Inflammatory macrophage treated with lipopolysaccharide for 4 hours (primary cell): ENCODE measurements at regions not wholly inside any gene's neighbourhood (a gene's known extent, or its start where the extent isn't known, plus 50 kb on each side); places are given as distances from the start of the nearest gene placed in this dataset.

Experiments used
- DNase-seq: peaks from one replicate; pipeline ENCODE4 v3.0.0-alpha.2; 2020

- no peak for DNase-seq
Observed at GRCh38 chr14:66078006-66078405, 408.2 kb upstream of the CCDC196 start.

DNA sequence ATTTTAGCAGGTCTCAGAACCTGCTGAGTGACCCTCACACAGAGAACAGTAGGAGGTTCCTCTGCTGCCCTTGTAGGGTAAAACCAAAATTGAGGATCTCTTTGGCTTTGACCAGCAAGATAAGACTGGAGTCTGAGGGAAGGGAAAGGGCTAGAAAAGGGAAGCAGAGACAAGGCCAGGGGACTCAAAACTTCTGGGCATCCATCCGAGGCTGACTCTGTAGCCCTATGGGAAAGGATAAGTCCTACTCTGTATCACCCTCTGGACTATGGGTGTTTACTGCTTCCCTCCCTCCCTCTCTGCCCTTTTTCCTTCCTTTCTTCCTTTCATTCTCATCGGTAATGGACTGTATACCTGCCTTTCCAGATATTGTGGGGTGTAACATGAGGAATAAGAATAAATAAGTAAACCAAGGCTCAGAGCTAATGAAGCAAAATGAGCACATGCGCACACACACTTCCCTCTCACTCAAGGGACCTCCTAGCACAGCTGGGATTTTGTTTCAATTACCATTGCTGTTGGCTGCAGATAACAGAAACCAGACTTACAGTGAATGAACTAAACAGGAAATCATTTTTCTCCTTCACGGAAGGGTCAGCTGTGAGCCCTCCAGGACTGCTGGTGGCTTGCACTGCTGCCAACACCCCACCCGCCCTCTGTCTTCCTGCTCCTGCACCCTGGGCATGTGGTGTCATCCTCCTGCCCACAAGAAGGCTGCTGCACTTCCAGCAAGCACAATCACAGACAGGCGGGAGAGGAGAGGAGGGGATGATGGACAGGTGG, 404.4 kb upstream of the CCDC196 start:
- no peak for DNase-seq

GRCh38 chr14:66085224-66085623, 400.9 kb upstream of the CCDC196 start:
- no peak for DNase-seq

- DNase-seq: no peak
Observed at GRCh38 chr14:66085665-66086064, 400.5 kb upstream of the CCDC196 start.

GRCh38 chr14:66087231-66087630, 398.9 kb upstream of the CCDC196 start:
- DNase-seq: no peak

DNA sequence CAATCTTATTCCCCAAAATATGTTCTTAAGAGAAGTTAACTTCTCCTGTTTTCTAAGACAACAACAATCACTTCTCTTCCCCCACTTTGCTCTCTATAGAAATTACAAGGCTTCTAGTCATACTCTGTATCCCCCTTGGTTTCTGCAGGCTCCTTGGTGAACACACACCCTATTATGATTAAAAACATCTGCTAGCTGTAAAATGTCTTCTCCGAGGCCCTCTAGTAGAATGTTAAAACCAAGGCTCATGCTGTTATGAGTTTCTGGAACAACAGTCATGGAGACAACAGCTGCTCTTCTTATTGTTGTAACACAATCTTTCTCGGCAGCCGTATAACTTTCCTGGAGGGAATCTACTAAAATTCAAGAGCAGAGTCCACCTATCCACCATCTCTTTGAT, 397.5 kb upstream of the CCDC196 start:
- DNase-seq: no peak

DNA sequence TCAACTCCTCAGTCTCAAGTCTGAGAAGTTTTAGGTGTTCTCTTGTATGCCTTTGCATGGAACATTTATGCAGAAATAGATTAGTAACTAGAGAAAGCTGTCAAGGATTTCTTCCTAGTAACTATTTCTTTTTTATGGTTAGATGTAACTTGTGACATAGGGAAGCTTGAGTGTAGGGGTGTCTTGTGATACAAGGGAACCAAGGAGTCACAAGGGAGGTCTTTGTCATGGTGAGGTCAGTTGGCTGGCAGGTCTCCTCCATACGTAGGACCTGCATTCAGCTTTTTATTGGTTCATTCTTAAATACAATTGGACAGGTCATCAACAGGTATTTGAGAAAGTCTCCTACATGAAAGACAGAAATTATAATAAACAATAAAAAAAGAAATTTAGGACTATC, 394.0 kb upstream of the CCDC196 start:
- peak; percentile 19 for DNase-seq

GRCh38 chr14:66092748-66093147, 393.4 kb upstream of the CCDC196 start:
- DNase-seq: no peak

DNA sequence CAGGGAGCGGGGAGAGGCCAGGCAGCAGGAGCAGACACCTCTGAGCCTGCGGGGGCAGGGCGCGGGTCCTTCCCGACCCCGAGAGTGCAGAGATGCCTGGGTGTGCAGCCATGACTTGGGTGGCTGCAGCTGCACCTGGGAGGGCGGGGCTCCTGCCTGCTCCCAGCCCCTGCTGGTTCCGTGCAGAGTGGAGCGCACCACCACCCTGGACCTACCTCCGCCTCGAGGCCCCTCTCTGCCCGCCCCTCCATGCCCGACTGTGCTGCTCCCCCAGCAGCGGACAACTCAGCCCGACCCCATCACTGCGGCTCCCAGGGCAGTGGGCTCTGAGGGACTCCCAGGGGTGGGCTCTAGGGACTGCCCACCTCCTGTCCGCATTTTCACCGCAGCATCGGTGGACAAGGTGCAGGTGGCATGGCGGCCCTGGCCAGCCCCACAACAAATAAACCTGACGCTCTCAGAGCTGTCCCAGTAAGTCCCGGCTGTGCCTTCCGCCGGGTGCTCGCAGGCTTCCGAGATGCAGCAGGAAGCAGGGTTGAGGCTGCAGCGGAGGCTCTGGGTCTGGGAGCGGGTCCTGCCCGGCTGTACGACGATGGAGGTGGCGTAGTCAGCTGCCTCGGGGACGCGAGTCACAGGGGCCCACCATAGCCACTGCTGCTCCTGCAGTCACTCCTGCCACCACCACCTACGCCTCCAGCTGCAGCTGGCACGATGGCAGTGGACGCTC, 392.0 kb upstream of the CCDC196 start:
- no peak for DNase-seq

DNA sequence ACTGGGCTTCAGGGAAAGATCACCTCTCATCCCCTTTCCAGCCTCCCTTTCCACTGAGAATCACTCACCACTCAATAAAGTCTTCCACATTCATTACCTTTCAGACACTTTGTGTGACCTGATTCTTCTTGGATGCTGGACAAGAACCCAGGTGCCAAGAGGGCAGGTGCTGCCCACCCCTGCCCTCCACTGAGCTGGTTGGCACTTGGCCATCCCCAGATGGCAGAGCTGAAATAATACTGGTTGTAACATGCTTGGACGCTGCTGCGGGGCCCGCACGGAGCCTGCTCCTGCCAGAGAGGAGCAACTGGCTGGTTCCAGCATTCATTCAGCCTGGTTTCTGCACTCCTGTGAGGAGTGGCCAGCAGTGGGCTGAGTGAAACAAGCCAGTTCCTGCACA, 386.7 kb upstream of the CCDC196 start:
- no peak for DNase-seq

GRCh38 chr14:66099931-66100330, 386.2 kb upstream of the CCDC196 start:
- no peak for DNase-seq

GRCh38 chr14:66101662-66102061, 384.5 kb upstream of the CCDC196 start:
- DNase-seq: no peak

DNA sequence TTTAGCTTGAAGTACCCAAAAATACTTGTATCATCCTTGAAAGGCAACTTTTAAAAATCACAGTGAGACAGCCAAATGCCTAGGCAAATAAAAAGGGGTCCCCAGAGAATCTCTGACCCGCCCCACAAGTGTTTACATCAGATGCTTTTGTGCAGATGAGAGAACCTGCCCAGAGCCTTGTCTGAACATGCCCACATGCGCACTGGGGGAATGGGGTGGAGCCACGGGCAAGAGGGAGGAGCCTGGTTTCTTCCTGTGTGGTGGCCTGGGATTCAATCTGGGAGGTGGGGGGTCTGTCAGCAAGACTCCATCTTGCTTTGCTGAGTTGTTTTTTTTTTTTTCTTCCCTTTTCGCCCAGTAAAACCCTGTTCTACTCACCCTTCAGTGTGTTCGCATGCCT, 381.7 kb upstream of the CCDC196 start:
- no peak for DNase-seq

GRCh38 chr14:66105815-66106214, 380.4 kb upstream of the CCDC196 start:
- no peak for DNase-seq

DNA sequence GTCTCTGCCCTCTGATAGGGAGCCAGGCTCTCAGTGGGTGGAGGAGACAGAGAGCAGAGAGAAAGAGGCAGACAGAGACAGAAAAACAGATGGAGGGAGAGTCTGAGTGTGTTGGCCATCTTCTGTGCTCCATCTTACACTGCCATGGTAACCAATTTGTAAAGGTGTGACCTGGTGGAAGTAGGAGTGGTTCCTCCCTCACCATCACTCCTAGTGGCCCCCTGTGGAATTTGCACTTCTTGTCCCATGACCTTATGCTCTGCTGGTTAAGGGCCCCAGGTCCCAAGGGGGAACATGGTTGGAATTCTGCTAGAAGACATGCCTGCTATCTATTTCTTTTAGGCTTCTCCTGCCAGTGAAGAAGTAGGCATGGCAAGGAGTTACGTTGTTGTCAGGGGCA, 376.7 kb upstream of the CCDC196 start:
- no peak for DNase-seq

- DNase-seq: no peak
Observed at GRCh38 chr14:66111891-66112290, 374.3 kb upstream of the CCDC196 start.

- DNase-seq: no peak
Observed at GRCh38 chr14:66114071-66114470, 372.1 kb upstream of the CCDC196 start.

- no peak for DNase-seq
Observed at GRCh38 chr14:66115740-66116502, 370.2 kb upstream of the CCDC196 start.

DNA sequence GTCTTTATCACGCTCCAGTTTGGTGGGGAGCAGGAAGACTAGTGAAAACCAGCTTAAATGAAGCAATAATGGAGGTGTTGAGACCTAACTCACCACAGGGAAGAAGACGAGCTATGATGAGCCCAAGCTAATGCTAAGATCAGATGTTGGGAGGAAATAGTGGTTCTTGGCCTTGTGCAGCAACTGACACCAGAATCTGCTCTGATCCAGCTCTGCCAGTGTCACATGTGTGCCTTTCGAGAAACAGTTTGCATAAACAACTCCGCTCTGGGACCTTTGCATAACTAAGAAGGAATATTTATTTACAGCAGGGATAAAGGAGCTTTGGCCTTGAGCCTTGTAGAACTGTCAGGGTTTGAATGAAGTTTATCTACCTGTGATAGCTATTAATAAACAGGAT, 369.4 kb upstream of the CCDC196 start:
- DNase-seq: no peak

DNA sequence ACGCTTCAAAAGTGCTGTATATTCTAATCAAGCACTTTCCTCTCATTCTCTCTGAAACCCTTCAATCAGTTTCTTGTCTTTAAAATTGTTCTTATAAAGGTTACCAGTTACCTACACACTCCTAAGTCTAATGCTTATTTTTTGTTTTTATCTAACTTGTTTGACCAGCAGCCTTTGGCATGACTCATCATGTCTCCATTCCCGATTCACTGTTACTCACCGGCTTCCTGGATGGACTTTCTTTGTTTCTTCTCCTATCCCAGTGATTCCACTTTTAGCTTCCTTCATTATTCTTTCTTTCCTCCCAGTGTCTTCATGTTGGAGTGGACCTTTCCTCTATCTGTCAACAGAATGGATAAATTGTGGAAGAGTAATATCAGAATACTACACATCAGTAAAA, 368.6 kb upstream of the CCDC196 start:
- no peak for DNase-seq

DNA sequence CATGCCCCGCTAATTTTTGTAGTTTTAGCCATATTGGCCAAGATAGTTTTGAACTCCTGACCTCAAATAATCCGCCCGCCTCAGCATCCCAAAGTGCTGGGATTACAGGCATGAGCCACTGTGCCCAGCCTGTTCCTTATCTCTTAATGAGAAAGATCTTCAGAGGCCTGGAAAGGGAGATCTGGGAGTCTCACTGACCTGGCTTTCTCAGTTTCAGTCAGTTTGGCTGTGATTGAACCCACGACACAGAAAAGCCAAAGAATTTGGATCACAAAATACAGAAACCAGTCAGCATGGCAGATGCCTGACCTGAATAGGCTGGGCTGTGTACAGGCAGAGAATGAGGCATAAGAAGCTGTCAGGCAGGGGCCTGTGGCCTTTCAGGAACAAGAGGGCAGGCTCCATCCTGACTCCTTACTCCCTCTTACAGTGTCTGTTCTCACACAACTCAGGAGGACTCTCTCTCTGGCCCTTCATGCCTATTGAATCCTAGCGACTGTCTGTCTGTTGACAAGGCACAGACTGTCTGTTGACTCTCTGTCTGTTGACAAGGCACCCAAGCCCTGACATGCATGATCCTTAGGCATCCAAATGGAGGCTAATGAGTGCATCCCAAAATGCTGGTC, 366.5 kb upstream of the CCDC196 start:
- DNase-seq: no peak

GRCh38 chr14:66120402-66120801, 365.8 kb upstream of the CCDC196 start:
- no peak for DNase-seq

GRCh38 chr14:66121859-66122258, 364.3 kb upstream of the CCDC196 start:
- no peak for DNase-seq
